KMS-11 (cell line): ENCODE measurements at regions not wholly inside any gene's neighbourhood (a gene's known extent, or its start where the extent isn't known, plus 50 kb on each side); places are given as distances from the start of the nearest gene placed in this dataset.

Experiments
- H2AFZ ChIP-seq: fragments of 200-600 bp; sonication (generic); 2 replicates; pipeline ENCODE4 v1.6.1; 2016; ENCODE audit warnings: antibody characterized with exemption, mixed run types, low read depth
- H3K27ac ChIP-seq: fragments of 200-600 bp; sonication (generic); 2 replicates; pipeline ENCODE4 v1.6.1; 2016; ENCODE audit warnings: mild to moderate bottlenecking, mixed run types
- H3K27me3 ChIP-seq: fragments of 200-600 bp; sonication (generic); 2 replicates; pipeline ENCODE4 v1.6.1; 2017; ENCODE audit warnings: mild to moderate bottlenecking, low read depth, mixed run types, moderate library complexity; ENCODE audit not compliant: insufficient read depth
- H3K36me3 ChIP-seq: fragments of 200-600 bp; sonication (generic); 2 replicates; pipeline ENCODE4 v1.6.1; 2017; ENCODE audit warnings: mild to moderate bottlenecking, mixed run types; ENCODE audit not compliant: insufficient read depth
- H3K4me1 ChIP-seq: fragments of 200-600 bp; sonication (generic); 2 replicates; pipeline ENCODE4 v1.6.1; 2016; ENCODE audit warnings: mild to moderate bottlenecking, low read depth, mixed run types; ENCODE audit not compliant: poor library complexity, severe bottlenecking
- H3K4me2 ChIP-seq: fragments of 200-600 bp; sonication (generic); 2 replicates; pipeline ENCODE4 v1.7.0; 2016; ENCODE audit warnings: mild to moderate bottlenecking, mixed run types
- H3K4me3 ChIP-seq: fragments of 200-600 bp; sonication (generic); IDR thresholded peaks from 2 replicates; pipeline ENCODE4 v1.6.1; 2017; ENCODE audit warnings: low read depth, low read length, mixed read lengths; ENCODE audit not compliant: insufficient read depth
- H3K79me2 ChIP-seq: fragments of 200-600 bp; sonication (generic); 2 replicates; pipeline ENCODE4 v1.6.1; 2016; ENCODE audit warnings: low read depth, mixed run types; ENCODE audit not compliant: insufficient read depth
- H3K9ac ChIP-seq: fragments of 200-600 bp; sonication (generic); 2 replicates; pipeline ENCODE4 v1.6.1; 2016; ENCODE audit warnings: mild to moderate bottlenecking, mixed run types
- H4K20me1 ChIP-seq: fragments of 200-600 bp; sonication (generic); 2 replicates; pipeline ENCODE4 v1.6.1; 2016; ENCODE audit warnings: mild to moderate bottlenecking, mixed run types; ENCODE audit not compliant: insufficient read depth
- TF ChIP-seq, protein P1 (sequence below): fragments of 200-600 bp; sonication (generic); conservative IDR thresholded peaks from 2 replicates; pipeline ENCODE4 v1.6.1; 2017; ENCODE audit warnings: low read depth, mild to moderate bottlenecking, antibody characterized with exemption, low read length, moderate library complexity, mixed read lengths

- H4K20me1 ChIP-seq: no peaks in the 10 kb centered on the region
- no peak overlapping the region for H2AFZ ChIP-seq
- TF ChIP-seq, protein P1, sequence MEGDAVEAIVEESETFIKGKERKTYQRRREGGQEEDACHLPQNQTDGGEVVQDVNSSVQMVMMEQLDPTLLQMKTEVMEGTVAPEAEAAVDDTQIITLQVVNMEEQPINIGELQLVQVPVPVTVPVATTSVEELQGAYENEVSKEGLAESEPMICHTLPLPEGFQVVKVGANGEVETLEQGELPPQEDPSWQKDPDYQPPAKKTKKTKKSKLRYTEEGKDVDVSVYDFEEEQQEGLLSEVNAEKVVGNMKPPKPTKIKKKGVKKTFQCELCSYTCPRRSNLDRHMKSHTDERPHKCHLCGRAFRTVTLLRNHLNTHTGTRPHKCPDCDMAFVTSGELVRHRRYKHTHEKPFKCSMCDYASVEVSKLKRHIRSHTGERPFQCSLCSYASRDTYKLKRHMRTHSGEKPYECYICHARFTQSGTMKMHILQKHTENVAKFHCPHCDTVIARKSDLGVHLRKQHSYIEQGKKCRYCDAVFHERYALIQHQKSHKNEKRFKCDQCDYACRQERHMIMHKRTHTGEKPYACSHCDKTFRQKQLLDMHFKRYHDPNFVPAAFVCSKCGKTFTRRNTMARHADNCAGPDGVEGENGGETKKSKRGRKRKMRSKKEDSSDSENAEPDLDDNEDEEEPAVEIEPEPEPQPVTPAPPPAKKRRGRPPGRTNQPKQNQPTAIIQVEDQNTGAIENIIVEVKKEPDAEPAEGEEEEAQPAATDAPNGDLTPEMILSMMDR: no peak
- no peak overlapping the region for H3K9ac ChIP-seq
- no peaks in the 10 kb centered on the region for H3K27me3 ChIP-seq
- H3K4me3 ChIP-seq: no peak overlapping the region
- H3K79me2 ChIP-seq: no peaks in the 10 kb centered on the region
- no peak overlapping the region for H3K4me2 ChIP-seq
- no peak overlapping the region for H3K27ac ChIP-seq
- no peaks in the 10 kb centered on the region for H3K36me3 ChIP-seq
- no peaks in the 10 kb centered on the region for H3K4me1 ChIP-seq
Observed at GRCh38 chr6:140319209-140319608, 944.8 kb upstream of the CITED2 start.

- Histone ChIP-seq H3K9ac (no peak overlapping the region), H3K27ac (no peak overlapping the region), H3K79me2 (no peaks in the 10 kb centered on the region), H3K4me2 (no peak overlapping the region), H4K20me1 (no peaks in the 10 kb centered on the region), H3K4me3 (no peak overlapping the region), H2AFZ (no peak overlapping the region), H3K36me3 (no peaks in the 10 kb centered on the region), H3K27me3 (no peaks in the 10 kb centered on the region), H3K4me1 (no peaks in the 10 kb centered on the region)
- TF ChIP-seq, protein P1: no peak
Observed at GRCh38 chr6:140318408-140318807, 944.0 kb upstream of the CITED2 start.

GRCh38 chr6:140317950-140318349 is 943.5 kb upstream of the CITED2 start:
- H3K27me3 ChIP-seq: no peaks in the 10 kb centered on the region
- no peaks in the 10 kb centered on the region for H4K20me1 ChIP-seq
- no peaks in the 10 kb centered on the region for H3K79me2 ChIP-seq
- H2AFZ ChIP-seq: no peak overlapping the region
- TF ChIP-seq, protein P1: no peak
- H3K4me2 ChIP-seq: no peak overlapping the region
- no peak overlapping the region for H3K27ac ChIP-seq
- H3K4me3 ChIP-seq: no peak overlapping the region
- H3K36me3 ChIP-seq: no peaks in the 10 kb centered on the region
- H3K9ac ChIP-seq: no peak overlapping the region
- H3K4me1 ChIP-seq: no peaks in the 10 kb centered on the region

GRCh38 chr6:140316966-140317365 is 942.5 kb upstream of the CITED2 start:
- H3K4me1 ChIP-seq: no peaks in the 10 kb centered on the region
- no peak overlapping the region for H3K4me3 ChIP-seq
- H4K20me1 ChIP-seq: no peaks in the 10 kb centered on the region
- no peaks in the 10 kb centered on the region for H3K79me2 ChIP-seq
- H3K36me3 ChIP-seq: no peaks in the 10 kb centered on the region
- no peak overlapping the region for H2AFZ ChIP-seq
- H3K27ac ChIP-seq: no peak overlapping the region
- H3K4me2 ChIP-seq: no peak overlapping the region
- H3K27me3 ChIP-seq: no peaks in the 10 kb centered on the region
- TF ChIP-seq, protein P1: no peak
- H3K9ac ChIP-seq: no peak overlapping the region
